Peyer's patch (tissue), 4 donors: ENCODE measurements at regions not wholly inside any gene's neighbourhood (a gene's known extent, or its start where the extent isn't known, plus 50 kb on each side); places are given as distances from the start of the nearest gene placed in this dataset.

Experiments used
- POLR2A ChIP-seq, 2 donors: fragments of 450-650 bp; IDR thresholded peaks; one replicate each; pipeline ENCODE4 v1.5.1; 2017; ENCODE audit warnings: antibody characterized with exemption in 2 of 2, mild to moderate bottlenecking in 2 of 2, moderate library complexity in 2 of 2
- TF ChIP-seq, protein P1 (sequence below), 6 experiments: fragments of 450-650 bp in 4 of 6; fragments of 200-600 bp in 2 of 6; sonication (generic) in 1 of 6; IDR thresholded peaks; one replicate each; pipeline ENCODE4 v1.5.1; 2017 to 2019; ENCODE audit warnings: antibody characterized with exemption in 6 of 6, mild to moderate bottlenecking in 3 of 6, moderate library complexity in 1 of 6

DNA sequence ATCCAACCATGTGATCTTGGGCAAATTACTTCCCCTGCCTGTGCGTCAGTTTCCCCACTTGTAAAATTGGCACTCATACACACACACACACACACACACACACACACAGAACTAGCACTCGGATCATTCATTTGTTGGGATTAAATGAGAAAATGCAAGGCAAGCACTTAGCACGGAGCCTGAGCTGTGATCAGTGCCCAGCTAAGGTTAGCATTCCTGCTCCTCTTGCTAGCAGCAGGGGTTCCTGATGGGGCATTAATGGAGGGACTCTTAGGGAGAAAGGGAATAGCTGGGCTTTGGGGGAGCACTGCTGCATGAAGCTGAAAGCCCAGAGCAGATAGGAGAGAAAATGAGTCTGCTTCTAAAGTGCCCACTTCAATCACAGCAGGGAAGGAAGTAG, 187.7 kb upstream of the C2CD4B start:
- TF ChIP-seq, protein P1, sequence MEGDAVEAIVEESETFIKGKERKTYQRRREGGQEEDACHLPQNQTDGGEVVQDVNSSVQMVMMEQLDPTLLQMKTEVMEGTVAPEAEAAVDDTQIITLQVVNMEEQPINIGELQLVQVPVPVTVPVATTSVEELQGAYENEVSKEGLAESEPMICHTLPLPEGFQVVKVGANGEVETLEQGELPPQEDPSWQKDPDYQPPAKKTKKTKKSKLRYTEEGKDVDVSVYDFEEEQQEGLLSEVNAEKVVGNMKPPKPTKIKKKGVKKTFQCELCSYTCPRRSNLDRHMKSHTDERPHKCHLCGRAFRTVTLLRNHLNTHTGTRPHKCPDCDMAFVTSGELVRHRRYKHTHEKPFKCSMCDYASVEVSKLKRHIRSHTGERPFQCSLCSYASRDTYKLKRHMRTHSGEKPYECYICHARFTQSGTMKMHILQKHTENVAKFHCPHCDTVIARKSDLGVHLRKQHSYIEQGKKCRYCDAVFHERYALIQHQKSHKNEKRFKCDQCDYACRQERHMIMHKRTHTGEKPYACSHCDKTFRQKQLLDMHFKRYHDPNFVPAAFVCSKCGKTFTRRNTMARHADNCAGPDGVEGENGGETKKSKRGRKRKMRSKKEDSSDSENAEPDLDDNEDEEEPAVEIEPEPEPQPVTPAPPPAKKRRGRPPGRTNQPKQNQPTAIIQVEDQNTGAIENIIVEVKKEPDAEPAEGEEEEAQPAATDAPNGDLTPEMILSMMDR (IDR thresholded peaks at IDR 0.05) = no peak
- no peak for TF ChIP-seq POLR2A (IDR thresholded peaks at IDR 0.05)
